Keratinocyte (primary cell): ENCODE measurements at regions not wholly inside any gene's neighbourhood (a gene's known extent, or its start where the extent isn't known, plus 50 kb on each side); places are given as distances from the start of the nearest gene placed in this dataset.

Experiments
- DNase-seq: peaks from one replicate; pipeline ENCODE4 v3.0.0-alpha.2; 2011; ENCODE audit warnings: low read depth, missing footprints, low spot score
- FAIRE-seq: peaks from 2 replicates; lab custom pipeline; 2011; peaks lifted over from hg19 to GRCh38; lab: Jason Lieb, UNC
- H2AFZ ChIP-seq: 2 replicates; pipeline ENCODE4 v1.6.0; 2012; ENCODE audit warnings: low read length, control low read depth, inconsistent platforms; ENCODE audit not compliant: control insufficient read depth
- H3K27ac ChIP-seq: 2 replicates; pipeline ENCODE4 v1.5.1; 2011; ENCODE audit warnings: low read length; ENCODE audit not compliant: control insufficient read depth, insufficient read depth
- H3K27me3 ChIP-seq: 3 replicates; pipeline ENCODE4 v1.6.0; 2011; ENCODE audit warnings: low read length; ENCODE audit not compliant: control insufficient read depth, insufficient read depth; ENCODE audit errors: extremely low read depth
- H3K36me3 ChIP-seq, 2 experiments: 2 replicates in 1 of 2; 3 replicates in 1 of 2; pipeline ENCODE4 v1.5.1; 2011; ENCODE audit warnings: low read length in 2 of 2, mild to moderate bottlenecking in 1 of 2; ENCODE audit not compliant: control insufficient read depth in 2 of 2, insufficient read depth in 2 of 2; ENCODE audit errors: extremely low read depth in 1 of 2
- H3K4me1 ChIP-seq: 3 replicates; pipeline ENCODE4 v1.5.1; 2011; ENCODE audit warnings: low read length; ENCODE audit not compliant: control insufficient read depth, insufficient read depth; ENCODE audit errors: extremely low read depth
- H3K4me2 ChIP-seq: 3 replicates; pipeline ENCODE4 v1.6.0; 2011; ENCODE audit warnings: low read depth, low read length; ENCODE audit not compliant: control insufficient read depth, insufficient read depth; ENCODE audit errors: extremely low read depth
- H3K4me3 ChIP-seq, 3 experiments: fragments of 200-600 bp in 1 of 3; sonication (generic) in 1 of 3; 2 replicates in 2 of 3; 3 replicates in 1 of 3; pipeline ENCODE4 v1.5.1; 2011 to 2016; ENCODE audit warnings: low read length in 3 of 3, mild to moderate bottlenecking in 3 of 3, control low read depth in 2 of 3, inconsistent platforms in 1 of 3, low read depth in 1 of 3, mixed read lengths in 1 of 3, mixed run types in 1 of 3, moderate library complexity in 1 of 3; ENCODE audit not compliant: control insufficient read depth in 2 of 3, insufficient read depth in 2 of 3; ENCODE audit errors: extremely low read depth in 1 of 3
- H3K79me2 ChIP-seq: 2 replicates; pipeline ENCODE4 v1.6.0; 2012; ENCODE audit warnings: low read length; ENCODE audit not compliant: control insufficient read depth, insufficient read depth
- H3K9ac ChIP-seq: 3 replicates; pipeline ENCODE4 v1.6.0; 2011; ENCODE audit warnings: low read length; ENCODE audit not compliant: control insufficient read depth, insufficient read depth; ENCODE audit errors: extremely low read depth
- H3K9me1 ChIP-seq: 3 replicates; pipeline ENCODE4 v1.6.0; 2011; ENCODE audit warnings: low read length; ENCODE audit not compliant: control insufficient read depth, insufficient read depth; ENCODE audit errors: extremely low read depth
- H3K9me3 ChIP-seq: 2 replicates; pipeline ENCODE4 v1.5.1; 2012; ENCODE audit warnings: low read depth, low read length; ENCODE audit not compliant: control insufficient read depth
- H4K20me1 ChIP-seq: 3 replicates; pipeline ENCODE4 v1.6.0; 2011; ENCODE audit warnings: low read length; ENCODE audit not compliant: control insufficient read depth, insufficient read depth; ENCODE audit errors: extremely low read depth
- CTCF ChIP-seq, 3 experiments: IDR thresholded peaks in 1 of 3; conservative IDR thresholded peaks in 1 of 3; optimal IDR thresholded peaks in 1 of 3; 2 replicates in 2 of 3; 3 replicates in 1 of 3; pipeline versions ENCODE3 to v1.5.1; 2011; ENCODE audit warnings: low read length in 3 of 3, mild to moderate bottlenecking in 3 of 3, moderate library complexity in 2 of 3, control low read depth in 1 of 3, inconsistent platforms in 1 of 3; ENCODE audit not compliant: insufficient read depth in 2 of 3; ENCODE audit errors: extremely low read depth in 1 of 3
- EZH2 ChIP-seq: IDR thresholded peaks from one replicate; pipeline ENCODE4 v1.6.1; 2012; ENCODE audit warnings: inconsistent platforms, mild to moderate bottlenecking, low read length, moderate library complexity
- dilution Hi-C: fragments of 300-500 bp; cut with MboI; formaldehyde crosslinking; loops from one replicate; pipeline ENCODE4 v1.7.0; 2020; ENCODE audit warnings: low sequenced_read_pairs; ENCODE audit not compliant: extremely low pct_ligation_motif_present

- no peaks in the 10 kb centered on the region for H3K9me3 ChIP-seq
- H3K36me3 ChIP-seq = no peaks in the 10 kb centered on the region
- DNase-seq = no peak
- no peaks in the 10 kb centered on the region for H3K79me2 ChIP-seq
- H3K27ac ChIP-seq = no peak overlapping the region
- H3K9me1 ChIP-seq = no peaks in the 10 kb centered on the region
- H2AFZ ChIP-seq = no peak overlapping the region
- H3K4me1 ChIP-seq = peaks cover 37% of the 10 kb centered on the region
- H3K27me3 ChIP-seq = no peaks in the 10 kb centered on the region
- TF ChIP-seq CTCF (optimal IDR thresholded peaks at IDR 0.05 in 1 of 3, IDR thresholded peaks at IDR 0.05 in 1 of 3, conservative IDR thresholded peaks at IDR 0.05 in 1 of 3; ENCODE audit: extremely low read depth in 1 of 3, insufficient read depth in 2 of 3, low read length in 3 of 3) (no peak), EZH2 (no peak)
- no peak overlapping the region for H3K4me3 ChIP-seq
- H4K20me1 ChIP-seq = no peaks in the 10 kb centered on the region
- no peak for FAIRE-seq
- H3K9ac ChIP-seq = no peak overlapping the region
- dilution Hi-C loops = no loop called here
- no peak overlapping the region for H3K4me2 ChIP-seq
Measured at GRCh38 chr1:43061757-43062156, 103.1 kb upstream of the SLC2A1 start.

- Histone ChIP-seq H3K4me3 (no peak overlapping the region), H3K9me3 (no peaks in the 10 kb centered on the region), H3K4me2 (no peak overlapping the region), H2AFZ (no peak overlapping the region), H3K79me2 (no peaks in the 10 kb centered on the region), H3K27ac (no peak overlapping the region), H3K9me1 (no peaks in the 10 kb centered on the region), H3K4me1 (peaks cover 40% of the 10 kb centered on the region), H4K20me1 (no peaks in the 10 kb centered on the region), H3K27me3 (no peaks in the 10 kb centered on the region), H3K9ac (no peak overlapping the region), H3K36me3 (no peaks in the 10 kb centered on the region)
- no peak for DNase-seq
- no peak for FAIRE-seq
- dilution Hi-C loops = no loop called here
- no peak for TF ChIP-seq EZH2
- no peak for TF ChIP-seq CTCF (optimal IDR thresholded peaks at IDR 0.05 in 1 of 3, IDR thresholded peaks at IDR 0.05 in 1 of 3, conservative IDR thresholded peaks at IDR 0.05 in 1 of 3; ENCODE audit: extremely low read depth in 1 of 3, insufficient read depth in 2 of 3, low read length in 3 of 3)
Measured at GRCh38 chr1:43059640-43060574, 101.2 kb upstream of the SLC2A1 start.
